ENCODE measurements at regions not wholly inside any gene's neighbourhood (a gene's known extent, or its start where the extent isn't known, plus 50 kb on each side); places are given as distances from the start of the nearest gene placed in this dataset.

GRCh38 chr7:94054130-94054529 lies 50.0 kb upstream of the BET1 start:
- H3K27ac ChIP-seq (ENCODE audit: low read length) = no peak overlapping the region
- H3K36me3 ChIP-seq (ENCODE audit: insufficient read depth, low read length) = no peaks in the 10 kb centered on the region
- no peak overlapping the region for H3K4me3 ChIP-seq (ENCODE audit: low read length)
- no peaks in the 10 kb centered on the region for H4K20me1 ChIP-seq (ENCODE audit: insufficient read depth)
- no peaks in the 10 kb centered on the region for H3K79me2 ChIP-seq (replicated peaks; ENCODE audit: insufficient read depth, low read length)
- H3K9ac ChIP-seq (ENCODE audit: low read length) = no peak overlapping the region
- TF ChIP-seq MXI1 (conservative IDR thresholded peaks at IDR 0.05; ENCODE audit: poor library complexity, severe bottlenecking) = no peak
- TF ChIP-seq RAD21 (conservative IDR thresholded peaks at IDR 0.05) = no peak
- TF ChIP-seq, protein P1, sequence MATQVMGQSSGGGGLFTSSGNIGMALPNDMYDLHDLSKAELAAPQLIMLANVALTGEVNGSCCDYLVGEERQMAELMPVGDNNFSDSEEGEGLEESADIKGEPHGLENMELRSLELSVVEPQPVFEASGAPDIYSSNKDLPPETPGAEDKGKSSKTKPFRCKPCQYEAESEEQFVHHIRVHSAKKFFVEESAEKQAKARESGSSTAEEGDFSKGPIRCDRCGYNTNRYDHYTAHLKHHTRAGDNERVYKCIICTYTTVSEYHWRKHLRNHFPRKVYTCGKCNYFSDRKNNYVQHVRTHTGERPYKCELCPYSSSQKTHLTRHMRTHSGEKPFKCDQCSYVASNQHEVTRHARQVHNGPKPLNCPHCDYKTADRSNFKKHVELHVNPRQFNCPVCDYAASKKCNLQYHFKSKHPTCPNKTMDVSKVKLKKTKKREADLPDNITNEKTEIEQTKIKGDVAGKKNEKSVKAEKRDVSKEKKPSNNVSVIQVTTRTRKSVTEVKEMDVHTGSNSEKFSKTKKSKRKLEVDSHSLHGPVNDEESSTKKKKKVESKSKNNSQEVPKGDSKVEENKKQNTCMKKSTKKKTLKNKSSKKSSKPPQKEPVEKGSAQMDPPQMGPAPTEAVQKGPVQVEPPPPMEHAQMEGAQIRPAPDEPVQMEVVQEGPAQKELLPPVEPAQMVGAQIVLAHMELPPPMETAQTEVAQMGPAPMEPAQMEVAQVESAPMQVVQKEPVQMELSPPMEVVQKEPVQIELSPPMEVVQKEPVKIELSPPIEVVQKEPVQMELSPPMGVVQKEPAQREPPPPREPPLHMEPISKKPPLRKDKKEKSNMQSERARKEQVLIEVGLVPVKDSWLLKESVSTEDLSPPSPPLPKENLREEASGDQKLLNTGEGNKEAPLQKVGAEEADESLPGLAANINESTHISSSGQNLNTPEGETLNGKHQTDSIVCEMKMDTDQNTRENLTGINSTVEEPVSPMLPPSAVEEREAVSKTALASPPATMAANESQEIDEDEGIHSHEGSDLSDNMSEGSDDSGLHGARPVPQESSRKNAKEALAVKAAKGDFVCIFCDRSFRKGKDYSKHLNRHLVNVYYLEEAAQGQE (IDR thresholded peaks at IDR 0.05; ENCODE audit: borderline replicate concordance) = no peak
- H2AFZ ChIP-seq (ENCODE audit: low read depth, low read length) = no peak overlapping the region
- no peaks in the 10 kb centered on the region for H3F3A ChIP-seq (ENCODE audit: insufficient read depth, low read length, poor library complexity, severe bottlenecking)
- H3K27me3 ChIP-seq (ENCODE audit: insufficient read depth, low read depth, low read length) = no peaks in the 10 kb centered on the region
- H3K9me2 ChIP-seq (ENCODE audit: insufficient read depth, low read length) = no peaks in the 10 kb centered on the region
- H3K9me3 ChIP-seq (ENCODE audit: low read length) = no peaks in the 10 kb centered on the region
- no peak overlapping the region for H3K4me2 ChIP-seq (ENCODE audit: low read length)

DNA sequence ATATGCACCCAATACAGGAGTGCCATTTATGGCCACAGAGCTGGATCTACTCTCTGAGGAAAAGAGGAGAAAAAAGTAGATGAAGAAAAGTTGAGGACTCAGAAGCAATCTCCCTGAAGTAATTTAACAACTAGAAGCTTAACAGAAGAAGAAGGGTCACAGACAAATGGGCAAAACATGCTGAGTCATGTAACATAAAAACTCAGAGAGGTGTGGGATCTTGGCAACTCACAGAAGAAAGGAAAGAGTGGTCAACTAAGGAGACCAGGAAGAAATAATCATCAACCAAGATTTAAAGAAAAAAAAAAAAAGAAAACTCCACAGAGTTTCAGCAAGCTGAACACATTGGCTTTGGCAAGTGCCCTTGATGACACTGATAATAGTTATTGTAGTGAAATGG lies 51.8 kb upstream of the BET1 start:
- TF ChIP-seq EZH2 (IDR thresholded peaks at IDR 0.05; ENCODE audit: borderline replicate concordance, insufficient read depth, low read length, poor library complexity, severe bottlenecking) = no peak
- TF ChIP-seq SMC3 (conservative IDR thresholded peaks at IDR 0.05; ENCODE audit: poor library complexity) = no peak
- no peak for TF ChIP-seq CTCF (IDR thresholded peaks at IDR 0.05; ENCODE audit: poor library complexity, severe bottlenecking)
- TF ChIP-seq RAD21 (conservative IDR thresholded peaks at IDR 0.05) = no peak
- TF ChIP-seq, protein P1 (IDR thresholded peaks at IDR 0.05; ENCODE audit: borderline replicate concordance) = no peak
- TF ChIP-seq TAF1 (IDR thresholded peaks at IDR 0.05; ENCODE audit: low read depth) = no peak
- TF ChIP-seq POLR2AphosphoS5 (IDR thresholded peaks at IDR 0.05) = no peak
- TF ChIP-seq EP300 (conservative IDR thresholded peaks at IDR 0.05; ENCODE audit: poor library complexity, severe bottlenecking) = no peak
- no peak for TF ChIP-seq MXI1 (conservative IDR thresholded peaks at IDR 0.05; ENCODE audit: poor library complexity, severe bottlenecking)
- Histone ChIP-seq H2AFZ (ENCODE audit: low read depth, low read length) (no peak overlapping the region), H3K4me2 (ENCODE audit: low read length) (no peak overlapping the region), H3K36me3 (ENCODE audit: insufficient read depth, low read length) (no peaks in the 10 kb centered on the region), H3K4me3 (ENCODE audit: low read length) (no peak overlapping the region), H3K9me2 (ENCODE audit: insufficient read depth, low read length) (no peaks in the 10 kb centered on the region), H3K9ac (ENCODE audit: low read length) (no peak overlapping the region), H4K20me1 (ENCODE audit: insufficient read depth) (no peaks in the 10 kb centered on the region), H3K9me3 (ENCODE audit: low read length) (no peaks in the 10 kb centered on the region), H3F3A (ENCODE audit: insufficient read depth, low read length, poor library complexity, severe bottlenecking) (no peaks in the 10 kb centered on the region), H3K27me3 (ENCODE audit: insufficient read depth, low read depth, low read length) (no peaks in the 10 kb centered on the region), H3K79me2 (replicated peaks; ENCODE audit: insufficient read depth, low read length) (no peaks in the 10 kb centered on the region), H3K27ac (ENCODE audit: low read length) (no peak overlapping the region)
